ENCODE measurements at regions not wholly inside any gene's neighbourhood (a gene's known extent, or its start where the extent isn't known, plus 50 kb on each side); places are given as distances from the start of the nearest gene placed in this dataset.
"Not testable (repeated sequence)": the region's sequence is repeated elsewhere in the genome, so short reads cannot be mapped to it uniquely, and the experiment has no call there.

- no peak for DNase-seq (ENCODE audit: low spot score)
Measured at GRCh38 chr4:63080934-63081333, 1328.3 kb downstream of the TECRL start.

GRCh38 chr4:63063760-63064159, 1345.5 kb downstream of the TECRL start:
- no peak for DNase-seq (ENCODE audit: low spot score)

- DNase-seq (ENCODE audit: low spot score), result not testable (repeated sequence)
Measured at GRCh38 chr4:63062891-63063290, 1346.4 kb downstream of the TECRL start.

GRCh38 chr4:63049726-63050125, 1359.5 kb downstream of the TECRL start:
- DNase-seq (ENCODE audit: low spot score), result no peak

- DNase-seq (ENCODE audit: low spot score), result peak; percentile 6
Measured at GRCh38 chr4:63049278-63049677, 1360.0 kb downstream of the TECRL start.

GRCh38 chr4:63036159-63036866, 1372.9 kb downstream of the TECRL start:
- DNase-seq (ENCODE audit: low spot score), result no peak

GRCh38 chr4:63029380-63029779, 1379.9 kb downstream of the TECRL start:
- DNase-seq (ENCODE audit: low spot score), result no peak

- no peak for DNase-seq (ENCODE audit: low spot score)
Measured at GRCh38 chr4:63020661-63021060, 1388.6 kb downstream of the TECRL start.

GRCh38 chr4:63017300-63017699, 1392.0 kb downstream of the TECRL start:
- DNase-seq (ENCODE audit: low spot score), result no peak

- DNase-seq (ENCODE audit: low spot score), result no peak
Measured at GRCh38 chr4:62970846-62971245, 1438.4 kb downstream of the TECRL start.

- DNase-seq (ENCODE audit: low spot score), result no peak
Measured at GRCh38 chr4:62960415-62960814, 1448.8 kb downstream of the TECRL start.

- DNase-seq (ENCODE audit: low spot score), result no peak
Measured at GRCh38 chr4:62953752-62954151, 1455.5 kb downstream of the TECRL start.

- DNase-seq (ENCODE audit: low spot score), result no peak
Measured at GRCh38 chr4:62952366-62952765, 1456.9 kb downstream of the TECRL start.

GRCh38 chr4:62948108-62948507, 1461.1 kb downstream of the TECRL start:
- no peak for DNase-seq (ENCODE audit: low spot score)

- no peak for DNase-seq (ENCODE audit: low spot score)
Measured at GRCh38 chr4:62940229-62940628, 1469.0 kb downstream of the TECRL start.

GRCh38 chr4:62930884-62931283, 1478.4 kb downstream of the TECRL start:
- DNase-seq (ENCODE audit: low spot score), result no peak

GRCh38 chr4:62928483-62928882, 1480.8 kb downstream of the TECRL start:
- no peak for DNase-seq (ENCODE audit: low spot score)

- no peak for DNase-seq (ENCODE audit: low spot score)
Measured at GRCh38 chr4:62927574-62927973, 1481.7 kb downstream of the TECRL start.

GRCh38 chr4:62923783-62924182, 1485.5 kb downstream of the TECRL start:
- no peak for DNase-seq (ENCODE audit: low spot score)

GRCh38 chr4:62917649-62918048, 1491.6 kb downstream of the TECRL start:
- DNase-seq (ENCODE audit: low spot score), result no peak

GRCh38 chr4:62914758-62915157, 1494.5 kb downstream of the TECRL start:
- DNase-seq (ENCODE audit: low spot score), result no peak

- no peak for DNase-seq (ENCODE audit: low spot score)
Measured at GRCh38 chr4:62913065-62913464, 1496.2 kb downstream of the TECRL start.

GRCh38 chr4:62912531-62912930, 1496.7 kb downstream of the TECRL start:
- no peak for DNase-seq (ENCODE audit: low spot score)

- DNase-seq (ENCODE audit: low spot score), result no peak
Measured at GRCh38 chr4:62909238-62909637, 1500.0 kb downstream of the TECRL start.

Measured in umbilical cord (tissue), 1 donor.